ENCODE measurements at regions not wholly inside any gene's neighbourhood (a gene's known extent, or its start where the extent isn't known, plus 50 kb on each side); places are given as distances from the start of the nearest gene placed in this dataset.

DNA sequence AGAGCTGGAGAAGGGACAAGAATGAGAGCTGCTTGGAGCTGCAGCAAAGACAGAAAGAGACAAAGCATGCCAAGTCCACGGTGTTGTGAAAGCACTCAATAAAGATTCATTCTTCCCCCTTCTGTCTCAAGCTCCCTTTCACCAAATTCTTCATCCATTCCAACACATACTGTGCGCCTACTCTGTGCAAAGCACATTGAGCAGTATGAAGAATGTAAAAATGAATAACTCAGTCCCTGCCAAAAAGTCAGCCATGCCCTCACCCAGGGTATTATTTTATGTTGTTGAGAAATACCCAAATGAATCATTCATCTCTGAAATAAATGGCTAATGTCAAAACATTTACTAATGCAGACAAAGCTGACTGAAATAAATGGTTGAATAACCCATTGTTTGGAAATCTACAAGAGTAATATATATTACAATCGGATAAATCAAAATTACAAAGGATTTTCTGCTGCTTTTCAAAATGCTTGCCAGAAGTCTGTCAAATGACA lies 282.9 kb upstream of the IRX5 start:
- Histone ChIP-seq H3K4me1 (peaks cover 22% of the 10 kb centered on the region), H3K27me3 (ENCODE audit: low read depth) (no peaks in the 10 kb centered on the region), H3K9me3 (no peaks in the 10 kb centered on the region), H3K36me3 (no peaks in the 10 kb centered on the region), H3K4me3 (no peak overlapping the region), H3K27ac (no peak overlapping the region)
- TF ChIP-seq, protein P1, sequence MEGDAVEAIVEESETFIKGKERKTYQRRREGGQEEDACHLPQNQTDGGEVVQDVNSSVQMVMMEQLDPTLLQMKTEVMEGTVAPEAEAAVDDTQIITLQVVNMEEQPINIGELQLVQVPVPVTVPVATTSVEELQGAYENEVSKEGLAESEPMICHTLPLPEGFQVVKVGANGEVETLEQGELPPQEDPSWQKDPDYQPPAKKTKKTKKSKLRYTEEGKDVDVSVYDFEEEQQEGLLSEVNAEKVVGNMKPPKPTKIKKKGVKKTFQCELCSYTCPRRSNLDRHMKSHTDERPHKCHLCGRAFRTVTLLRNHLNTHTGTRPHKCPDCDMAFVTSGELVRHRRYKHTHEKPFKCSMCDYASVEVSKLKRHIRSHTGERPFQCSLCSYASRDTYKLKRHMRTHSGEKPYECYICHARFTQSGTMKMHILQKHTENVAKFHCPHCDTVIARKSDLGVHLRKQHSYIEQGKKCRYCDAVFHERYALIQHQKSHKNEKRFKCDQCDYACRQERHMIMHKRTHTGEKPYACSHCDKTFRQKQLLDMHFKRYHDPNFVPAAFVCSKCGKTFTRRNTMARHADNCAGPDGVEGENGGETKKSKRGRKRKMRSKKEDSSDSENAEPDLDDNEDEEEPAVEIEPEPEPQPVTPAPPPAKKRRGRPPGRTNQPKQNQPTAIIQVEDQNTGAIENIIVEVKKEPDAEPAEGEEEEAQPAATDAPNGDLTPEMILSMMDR (IDR thresholded peaks at IDR 0.05), result no peak
- ATAC-seq (no peak), DNase-seq (no peak)
- intact Hi-C loops (cut with DNase I), result no loop called here

DNA sequence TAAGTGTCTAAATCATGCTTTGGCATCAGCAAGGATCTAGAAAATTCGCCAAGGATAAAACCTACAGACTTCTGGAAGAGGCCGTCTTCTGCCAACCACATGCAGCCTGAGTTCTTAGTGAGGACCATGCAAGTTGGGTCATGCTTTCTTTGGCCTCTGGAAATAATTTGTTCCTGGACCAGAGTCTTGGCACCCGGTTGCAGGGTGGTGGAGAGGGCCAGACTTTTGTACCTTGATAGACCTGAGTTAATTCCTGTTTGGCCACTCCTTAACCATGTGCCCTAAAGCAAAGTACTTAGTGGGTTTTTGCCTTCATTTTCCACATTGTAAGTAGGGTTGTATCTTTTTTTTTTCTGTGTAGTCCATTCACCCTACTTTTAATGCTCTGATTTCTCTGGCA lies 283.4 kb upstream of the IRX5 start:
- ATAC-seq (peak in 1 of 2 donors; percentile 53), DNase-seq (no peak)
- Histone ChIP-seq H3K4me3 (no peak overlapping the region), H3K9me3 (no peaks in the 10 kb centered on the region), H3K27me3 (ENCODE audit: low read depth) (no peaks in the 10 kb centered on the region), H3K4me1 (peaks cover 18% of the 10 kb centered on the region), H3K36me3 (no peaks in the 10 kb centered on the region), H3K27ac (no peak overlapping the region)
- TF ChIP-seq, protein P1 (IDR thresholded peaks at IDR 0.05), result no peak
- intact Hi-C loops (cut with DNase I), result no loop called here

DNA sequence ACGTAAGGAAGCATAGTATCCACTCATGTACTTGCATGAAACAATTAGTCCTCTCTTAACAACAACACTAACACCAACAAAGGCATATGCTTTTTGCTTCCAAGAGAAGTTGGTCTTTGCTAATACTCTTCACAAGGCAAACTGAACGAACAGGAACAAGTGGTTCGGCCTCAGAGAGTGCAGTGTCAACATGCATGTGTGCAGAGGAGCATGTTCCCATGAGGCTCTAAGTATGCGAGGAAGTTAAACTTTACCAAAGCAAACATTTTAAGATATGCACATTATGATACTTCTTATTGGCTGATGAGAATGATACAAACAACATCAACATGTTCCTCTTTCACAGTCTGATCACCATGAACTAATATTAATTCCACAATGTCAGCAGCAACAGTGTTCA lies 285.3 kb upstream of the IRX5 start:
- TF ChIP-seq, protein P1 (IDR thresholded peaks at IDR 0.05), result no peak
- intact Hi-C loops (cut with DNase I), result no loop called here
- Histone ChIP-seq H3K9me3 (no peaks in the 10 kb centered on the region), H3K4me3 (no peak overlapping the region), H3K4me1 (peaks cover 17% of the 10 kb centered on the region), H3K36me3 (no peaks in the 10 kb centered on the region), H3K27me3 (ENCODE audit: low read depth) (no peaks in the 10 kb centered on the region), H3K27ac (peak overlapping the region; percentile 57)
- ATAC-seq (peak; percentile 91 to 96), DNase-seq (peak; percentile 57)

DNA sequence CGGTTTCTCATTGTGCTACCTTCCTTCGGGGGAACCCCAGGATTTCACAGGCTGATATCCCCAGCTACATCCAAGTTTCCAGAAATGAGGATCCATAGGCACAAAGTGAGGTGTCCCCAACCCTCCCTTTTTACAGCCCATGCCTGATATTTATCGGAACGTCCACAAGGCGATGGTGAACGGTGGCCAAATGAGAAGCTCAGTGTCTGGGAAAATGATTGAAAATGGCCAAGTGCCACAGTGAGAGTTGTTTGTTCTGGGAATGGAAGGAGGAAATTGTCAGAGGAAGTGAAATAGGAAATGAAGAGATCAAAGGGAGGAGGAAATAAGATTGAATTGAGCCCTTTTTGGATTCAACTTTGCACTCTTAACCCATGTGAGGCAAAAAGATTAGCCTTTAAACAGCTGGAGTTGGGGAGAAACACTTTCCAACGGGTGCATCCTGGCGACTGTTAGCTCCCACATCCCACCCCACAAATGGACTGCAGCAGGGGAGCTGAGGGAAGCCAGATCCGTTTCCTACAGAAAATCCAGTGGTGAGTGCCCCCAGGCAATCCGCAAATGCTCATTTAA lies 294.4 kb upstream of the IRX5 start:
- Histone ChIP-seq H3K36me3 (no peaks in the 10 kb centered on the region), H3K4me1 (peaks cover 6% of the 10 kb centered on the region), H3K27ac (no peak overlapping the region), H3K27me3 (ENCODE audit: low read depth) (no peaks in the 10 kb centered on the region), H3K4me3 (no peak overlapping the region), H3K9me3 (no peaks in the 10 kb centered on the region)
- TF ChIP-seq, protein P1 (IDR thresholded peaks at IDR 0.05), result no peak
- no peak for DNase-seq
- intact Hi-C loops (cut with DNase I), result no loop called here
- no peak for ATAC-seq

DNA sequence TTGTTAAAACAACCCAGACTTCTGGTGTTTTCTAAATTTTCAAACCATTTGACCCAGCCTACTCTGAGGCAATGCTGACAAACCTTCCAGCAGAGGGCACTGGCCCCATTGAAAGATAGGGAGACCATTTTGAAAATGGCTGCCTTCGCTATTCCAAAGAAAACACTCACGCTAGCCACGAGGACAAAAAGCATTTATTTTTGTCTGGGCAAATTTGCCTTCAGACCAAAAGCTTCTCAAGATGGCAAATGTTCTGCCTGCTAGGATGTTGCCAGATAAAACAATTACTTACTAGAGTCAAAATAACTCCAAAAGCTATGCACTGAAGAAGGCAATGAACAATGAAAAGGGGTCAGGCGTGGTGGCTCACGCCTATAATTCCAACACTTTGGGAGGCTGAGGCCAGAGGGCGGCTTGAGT lies 296.7 kb upstream of the IRX5 start:
- Histone ChIP-seq H3K4me3 (no peak overlapping the region), H3K9me3 (no peaks in the 10 kb centered on the region), H3K27me3 (ENCODE audit: low read depth) (no peaks in the 10 kb centered on the region), H3K4me1 (peaks cover 6% of the 10 kb centered on the region), H3K36me3 (no peaks in the 10 kb centered on the region), H3K27ac (peak overlapping the region; percentile 41)
- TF ChIP-seq, protein P1 (IDR thresholded peaks at IDR 0.05), result peak; percentile 45
- intact Hi-C loops (cut with DNase I), result no loop called here
- ATAC-seq (peak; percentile 57 to 80), DNase-seq (no peak)

Measured in lower lobe of right lung (tissue), 2 donors.